Neuron (in vitro differentiated cells): ENCODE measurements at regions not wholly inside any gene's neighbourhood (a gene's known extent, or its start where the extent isn't known, plus 50 kb on each side); places are given as distances from the start of the nearest gene placed in this dataset.
A peak's percentile ranks its signal among the peaks of the same experiment; 100 is the strongest.
"Not testable (repeated sequence)": the region's sequence is repeated elsewhere in the genome, so short reads cannot be mapped to it uniquely, and the experiment has no call there.

Experiments
- H2AFZ ChIP-seq: one replicate; pipeline ENCODE4 v1.6.1; 2013; ENCODE audit warnings: low read depth, mild to moderate bottlenecking, inconsistent platforms, low read length, moderate library complexity
- H3K27me3 ChIP-seq: one replicate; pipeline ENCODE4 v1.6.1; 2013; ENCODE audit warnings: low read length; ENCODE audit not compliant: insufficient read depth
- H3K36me3 ChIP-seq: one replicate; pipeline ENCODE4 v1.6.1; 2013; ENCODE audit warnings: low read length; ENCODE audit not compliant: insufficient read depth
- H3K4me1 ChIP-seq: one replicate; pipeline ENCODE4 v1.6.1; 2013; ENCODE audit warnings: low read length; ENCODE audit not compliant: insufficient read depth
- H3K4me3 ChIP-seq: 2 replicates; pipeline ENCODE4 v1.5.1; 2013; ENCODE audit warnings: mild to moderate bottlenecking, low read length, moderate library complexity
- H3K9me3 ChIP-seq: one replicate; pipeline ENCODE4 v1.6.1; 2013; ENCODE audit warnings: low read length

GRCh38 chr5:18653216-18653752 is 1019.0 kb downstream of the TAF11L14 start:
- H2AFZ ChIP-seq: no peak overlapping the region
- H3K36me3 ChIP-seq: no peaks in the 10 kb centered on the region
- H3K4me1 ChIP-seq: no peaks in the 10 kb centered on the region
- H3K27me3 ChIP-seq: no peaks in the 10 kb centered on the region
- H3K4me3 ChIP-seq: no peak overlapping the region
- no peaks in the 10 kb centered on the region for H3K9me3 ChIP-seq

- Histone ChIP-seq H3K36me3 (no peaks in the 10 kb centered on the region), H3K4me3 (no peak overlapping the region), H3K9me3 (no peaks in the 10 kb centered on the region), H2AFZ (no peak overlapping the region), H3K4me1 (no peaks in the 10 kb centered on the region), H3K27me3 (no peaks in the 10 kb centered on the region)
Observed at GRCh38 chr5:18660511-18660910, 1026.3 kb downstream of the TAF11L14 start.

- Histone ChIP-seq H3K9me3 (no peaks in the 10 kb centered on the region), H3K36me3 (no peaks in the 10 kb centered on the region), H3K4me3 (no peak overlapping the region), H2AFZ (no peak overlapping the region), H3K4me1 (no peaks in the 10 kb centered on the region), H3K27me3 (no peaks in the 10 kb centered on the region)
Observed at GRCh38 chr5:18662231-18662630, 1028.0 kb downstream of the TAF11L14 start.

- H3K9me3 ChIP-seq, H3K4me3 ChIP-seq, H3K36me3 ChIP-seq, H2AFZ ChIP-seq, H3K27me3 ChIP-seq, H3K4me1 ChIP-seq: not testable (repeated sequence)
Observed at GRCh38 chr5:18674212-18674611, 1040.0 kb downstream of the TAF11L14 start.

GRCh38 chr5:18675041-18675440 is 1040.8 kb downstream of the TAF11L14 start:
- Histone ChIP-seq H2AFZ (no peak overlapping the region), H3K4me3 (no peak overlapping the region), H3K36me3 (no peaks in the 10 kb centered on the region), H3K27me3 (no peaks in the 10 kb centered on the region), H3K9me3 (no peaks in the 10 kb centered on the region), H3K4me1 (no peaks in the 10 kb centered on the region)

- H3K36me3 ChIP-seq: no peaks in the 10 kb centered on the region
- no peak overlapping the region for H2AFZ ChIP-seq
- H3K27me3 ChIP-seq: no peaks in the 10 kb centered on the region
- no peaks in the 10 kb centered on the region for H3K4me1 ChIP-seq
- H3K4me3 ChIP-seq: no peak overlapping the region
- H3K9me3 ChIP-seq: no peaks in the 10 kb centered on the region
Observed at GRCh38 chr5:18686253-18686652, 1052.0 kb downstream of the TAF11L14 start.

GRCh38 chr5:18687429-18687828 is 1053.2 kb downstream of the TAF11L14 start:
- H3K4me1 ChIP-seq: no peaks in the 10 kb centered on the region
- H3K27me3 ChIP-seq: no peaks in the 10 kb centered on the region
- no peaks in the 10 kb centered on the region for H3K36me3 ChIP-seq
- H3K4me3 ChIP-seq: no peak overlapping the region
- H3K9me3 ChIP-seq: no peaks in the 10 kb centered on the region
- no peak overlapping the region for H2AFZ ChIP-seq

- no peaks in the 10 kb centered on the region for H3K27me3 ChIP-seq
- no peak overlapping the region for H2AFZ ChIP-seq
- no peak overlapping the region for H3K4me3 ChIP-seq
- no peaks in the 10 kb centered on the region for H3K4me1 ChIP-seq
- no peaks in the 10 kb centered on the region for H3K9me3 ChIP-seq
- H3K36me3 ChIP-seq: no peaks in the 10 kb centered on the region
Observed at GRCh38 chr5:18699681-18700080, 1065.4 kb downstream of the TAF11L14 start.

GRCh38 chr5:18702821-18703220 is 1068.6 kb downstream of the TAF11L14 start:
- H3K9me3 ChIP-seq: no peaks in the 10 kb centered on the region
- no peak overlapping the region for H3K4me3 ChIP-seq
- H2AFZ ChIP-seq: no peak overlapping the region
- H3K27me3 ChIP-seq: no peaks in the 10 kb centered on the region
- H3K36me3 ChIP-seq: no peaks in the 10 kb centered on the region
- no peaks in the 10 kb centered on the region for H3K4me1 ChIP-seq

- Histone ChIP-seq H3K4me1 (peaks cover 15% of the 10 kb centered on the region), H3K9me3 (no peaks in the 10 kb centered on the region), H2AFZ (no peak overlapping the region), H3K4me3 (no peak overlapping the region), H3K27me3 (no peaks in the 10 kb centered on the region), H3K36me3 (no peaks in the 10 kb centered on the region)
Observed at GRCh38 chr5:18712936-18713485, 1078.8 kb downstream of the TAF11L14 start.

- Histone ChIP-seq H3K9me3 (no peaks in the 10 kb centered on the region), H3K36me3 (no peaks in the 10 kb centered on the region), H3K27me3 (no peaks in the 10 kb centered on the region), H3K4me3 (no peak overlapping the region), H3K4me1 (no peaks in the 10 kb centered on the region), H2AFZ (no peak overlapping the region)
Observed at GRCh38 chr5:18720002-18720401, 1085.7 kb downstream of the TAF11L14 start.

GRCh38 chr5:18732556-18733479 is 1098.6 kb downstream of the TAF11L14 start:
- H3K27me3 ChIP-seq: no peaks in the 10 kb centered on the region
- H3K4me1 ChIP-seq: peaks cover 18% of the 10 kb centered on the region
- H3K9me3 ChIP-seq: no peaks in the 10 kb centered on the region
- H3K4me3 ChIP-seq: no peak overlapping the region
- H2AFZ ChIP-seq: no peak overlapping the region
- H3K36me3 ChIP-seq: no peaks in the 10 kb centered on the region

GRCh38 chr5:18736051-18736398 is 1101.8 kb downstream of the TAF11L14 start:
- Histone ChIP-seq H3K4me3 (no peak overlapping the region), H3K36me3 (no peaks in the 10 kb centered on the region), H3K9me3 (no peaks in the 10 kb centered on the region), H3K27me3 (no peaks in the 10 kb centered on the region), H3K4me1 (peaks cover 18% of the 10 kb centered on the region), H2AFZ (peak overlapping the region; percentile 30)
